Hematopoietic multipotent progenitor cell treated with erythropoietin and hydrocortisone succinate and interleukin-3 and kit ligand, for 8 days (in vitro differentiated cells): ENCODE measurements at regions not wholly inside any gene's neighbourhood (a gene's known extent, or its start where the extent isn't known, plus 50 kb on each side); places are given as distances from the start of the nearest gene placed in this dataset.
"Not testable (repeated sequence)": the region's sequence is repeated elsewhere in the genome, so short reads cannot be mapped to it uniquely, and the experiment has no call there.

Experiments used
- DNase-seq: peaks from one replicate; pipeline ENCODE4 v3.0.0-alpha.2; 2015

GRCh38 chr1:157367870-157368269 lies 184.4 kb downstream of the FCRL5 start:
- DNase-seq, result no peak

GRCh38 chr1:157367091-157367739 lies 185.1 kb downstream of the FCRL5 start:
- peak; percentile 46 for DNase-seq

GRCh38 chr1:157364612-157365011 lies 187.7 kb downstream of the FCRL5 start:
- no peak for DNase-seq

GRCh38 chr1:157363660-157364140 lies 188.6 kb downstream of the FCRL5 start:
- peak; percentile 71 for DNase-seq

- no peak for DNase-seq
Observed at GRCh38 chr1:157360023-157360390, 192.3 kb downstream of the FCRL5 start.

- DNase-seq, result no peak
Observed at GRCh38 chr1:157359314-157360022, 192.8 kb downstream of the FCRL5 start.

GRCh38 chr1:157357111-157357510 lies 195.2 kb downstream of the FCRL5 start:
- peak; percentile 21 for DNase-seq

- no peak for DNase-seq
Observed at GRCh38 chr1:157356601-157357000, 195.7 kb downstream of the FCRL5 start.

- no peak for DNase-seq
Observed at GRCh38 chr1:157353546-157353945, 198.8 kb downstream of the FCRL5 start.

GRCh38 chr1:157352817-157353408 lies 199.4 kb downstream of the FCRL5 start:
- no peak for DNase-seq

- DNase-seq, result no peak
Observed at GRCh38 chr1:157352216-157352615, 200.1 kb downstream of the FCRL5 start.

GRCh38 chr1:157351800-157352199 lies 200.5 kb downstream of the FCRL5 start:
- not testable (repeated sequence) for DNase-seq

GRCh38 chr1:157348538-157349480 lies 203.5 kb downstream of the FCRL5 start:
- DNase-seq, result no peak

GRCh38 chr1:157347506-157347905 lies 204.8 kb downstream of the FCRL5 start:
- no peak for DNase-seq

- DNase-seq, result not testable (repeated sequence)
Observed at GRCh38 chr1:157337785-157338184, 199.6 kb upstream of the ETV3 start.

GRCh38 chr1:157335056-157335455 lies 196.9 kb upstream of the ETV3 start:
- DNase-seq, result no peak

- no peak for DNase-seq
Observed at GRCh38 chr1:157334041-157334440, 195.8 kb upstream of the ETV3 start.

- DNase-seq, result not testable (repeated sequence)
Observed at GRCh38 chr1:157330177-157330576, 192.0 kb upstream of the ETV3 start.

GRCh38 chr1:157328120-157328519 lies 189.9 kb upstream of the ETV3 start:
- DNase-seq, result not testable (repeated sequence)

- DNase-seq, result no peak
Observed at GRCh38 chr1:157326173-157326859, 188.1 kb upstream of the ETV3 start.

GRCh38 chr1:157325220-157325619 lies 187.0 kb upstream of the ETV3 start:
- DNase-seq, result peak; percentile 75

- not testable (repeated sequence) for DNase-seq
Observed at GRCh38 chr1:157321972-157322371, 183.8 kb upstream of the ETV3 start.
